RWPE1 (cell line): ENCODE measurements at regions not wholly inside any gene's neighbourhood (a gene's known extent, or its start where the extent isn't known, plus 50 kb on each side); places are given as distances from the start of the nearest gene placed in this dataset.

Experiments
- CTCF ChIA-PET: fragments of 350-600 bp; sonication (Branson Sonifier 250); formaldehyde crosslinking; extraction: SDS; loops from one replicate; lab custom pipeline; 2021; lab: Yijun Ruan, JAX
- POLR2A ChIA-PET: fragments of 400-600 bp; formaldehyde crosslinking; extraction: SDS; loops from one replicate; lab custom pipeline; 2020; ENCODE audit warnings: antibody characterized with exemption; ENCODE audit not compliant: low non-redundant PET; lab: Yijun Ruan, JAX
- DNase-seq: peaks from one replicate; pipeline ENCODE4 v3.0.0; 2012; ENCODE audit warnings: low spot score
- H3K27ac ChIP-seq: fragments of 450-650 bp; 2 replicates; pipeline ENCODE4 v1.5.1; 2017
- CTCF ChIP-seq: fragments of 450-650 bp; conservative IDR thresholded peaks from 2 replicates; pipeline ENCODE4 v1.5.1; 2017; ENCODE audit warnings: low read depth, mild to moderate bottlenecking

- DNase-seq: no peak
- ChIA-PET POLR2A (no interaction called here), CTCF (interaction anchor here (0.6 kb wide), 1 partner anchor 32 kb away, joined by 3 read pairs; no protein-coding TSS in a partner anchor)
- no peak overlapping the region for H3K27ac ChIP-seq
- TF ChIP-seq CTCF: no peak
Observed at GRCh38 chr3:48084929-48085328, 68.7 kb upstream of the MAP4 start.

GRCh38 chr3:48084170-48084569, 68.0 kb upstream of the MAP4 start:
- no peak for TF ChIP-seq CTCF
- ChIA-PET POLR2A (no interaction called here), CTCF (interaction anchor here (0.6 kb wide), 1 partner anchor 1472 kb away, joined by 3 read pairs; no protein-coding TSS in a partner anchor)
- no peak for DNase-seq
- no peak overlapping the region for H3K27ac ChIP-seq

GRCh38 chr3:48082580-48083184, 66.5 kb upstream of the MAP4 start:
- H3K27ac ChIP-seq: no peak overlapping the region
- DNase-seq: no peak
- ChIA-PET CTCF (no interaction called here), POLR2A (no interaction called here)
- no peak for TF ChIP-seq CTCF

- ChIA-PET POLR2A (no interaction called here), CTCF (no interaction called here)
- H3K27ac ChIP-seq: peak overlapping the region; percentile 32; the same call in 1 of the 2 replicates
- no peak for DNase-seq
- TF ChIP-seq CTCF: no peak
Observed at GRCh38 chr3:48077815-48078214, 61.6 kb upstream of the MAP4 start.

GRCh38 chr3:48070030-48070429, 53.8 kb upstream of the MAP4 start:
- POLR2A ChIA-PET: no interaction called here

GRCh38 chr3:48069339-48069738, 53.1 kb upstream of the MAP4 start:
- H3K27ac ChIP-seq: no peak overlapping the region
- no peak for DNase-seq
- POLR2A ChIA-PET: no interaction called here
- TF ChIP-seq CTCF: no peak
- CTCF ChIA-PET: no interaction called here

More at GRCh38 chr3:48070030-48070429, 53.8 kb upstream of the MAP4 start:
- no peak for TF ChIP-seq CTCF
- H3K27ac ChIP-seq: no peak overlapping the region
- CTCF ChIA-PET: no interaction called here
- DNase-seq: no peak
